GM12892 (cell line): ENCODE measurements at regions not wholly inside any gene's neighbourhood (a gene's known extent, or its start where the extent isn't known, plus 50 kb on each side); places are given as distances from the start of the nearest gene placed in this dataset.

ENCODE experiments used
- DNase-seq: peaks from one replicate; pipeline ENCODE4 v3.0.0; 2011; ENCODE audit not compliant: insufficient read length
- FAIRE-seq: peaks from 2 replicates; lab custom pipeline; 2011; peaks lifted over from hg19 to GRCh38; lab: Jason Lieb, UNC
- POLR2A ChIP-seq: IDR thresholded peaks from 2 replicates; pipeline ENCODE4 v1.6.1; 2011; ENCODE audit warnings: low read depth, low read length, control low read depth
- POLR2AphosphoS5 ChIP-seq: IDR thresholded peaks from 2 replicates; pipeline ENCODE4 v1.6.1; 2011; ENCODE audit warnings: low read depth, low read length, control low read depth
- TAF1 ChIP-seq: IDR thresholded peaks from 2 replicates; pipeline ENCODE4 v1.6.1; 2011; ENCODE audit warnings: low read depth, mild to moderate bottlenecking, control low read depth, low read length, borderline replicate concordance

GRCh38 chr16:26930786-26931581, 135.7 kb upstream of the C16orf82 start:
- DNase-seq (no peak), FAIRE-seq (no peak)
- no peak for TF ChIP-seq TAF1

- no peak for DNase-seq
- TF ChIP-seq POLR2AphosphoS5 = no peak
- no peak for TF ChIP-seq POLR2A
- TF ChIP-seq TAF1 = no peak
- no peak for FAIRE-seq
Observed at GRCh38 chr16:26950636-26951035, 116.1 kb upstream of the C16orf82 start.

GRCh38 chr16:26951950-26952349, 114.8 kb upstream of the C16orf82 start:
- FAIRE-seq = no peak

GRCh38 chr16:26952411-26952810, 114.3 kb upstream of the C16orf82 start:
- no peak for TF ChIP-seq TAF1
- TF ChIP-seq POLR2A = no peak
- TF ChIP-seq POLR2AphosphoS5 = no peak
- DNase-seq (no peak), FAIRE-seq (no peak)

More at GRCh38 chr16:26951950-26952349, 114.8 kb upstream of the C16orf82 start:
- no peak for DNase-seq
- TF ChIP-seq POLR2A = no peak
- TF ChIP-seq POLR2AphosphoS5 = no peak
- TF ChIP-seq TAF1 = no peak

- TF ChIP-seq TAF1 = no peak
- TF ChIP-seq POLR2AphosphoS5 = no peak
- no peak for TF ChIP-seq POLR2A
- FAIRE-seq = no peak
- no peak for DNase-seq
Observed at GRCh38 chr16:26957283-26957859, 109.4 kb upstream of the C16orf82 start.

- TF ChIP-seq POLR2AphosphoS5 = no peak
- TF ChIP-seq POLR2A = no peak
- TF ChIP-seq TAF1 = no peak
- DNase-seq = no peak
- no peak for FAIRE-seq
Observed at GRCh38 chr16:26959416-26960009, 107.2 kb upstream of the C16orf82 start.

GRCh38 chr16:26961459-26961858, 105.3 kb upstream of the C16orf82 start:
- no peak for TF ChIP-seq TAF1
- FAIRE-seq (no peak), DNase-seq (no peak)

GRCh38 chr16:26963109-26963508, 103.6 kb upstream of the C16orf82 start:
- TF ChIP-seq POLR2AphosphoS5 = no peak
- TF ChIP-seq POLR2A = no peak
- no peak for TF ChIP-seq TAF1
- no peak for FAIRE-seq
- no peak for DNase-seq

GRCh38 chr16:26969589-26970231, 97.0 kb upstream of the C16orf82 start:
- DNase-seq = no peak
- no peak for FAIRE-seq
- no peak for TF ChIP-seq POLR2AphosphoS5
- TF ChIP-seq TAF1 = no peak
- TF ChIP-seq POLR2A = no peak

- FAIRE-seq (no peak), DNase-seq (no peak)
- TF ChIP-seq POLR2A (no peak), TAF1 (no peak), POLR2AphosphoS5 (no peak)
Observed at GRCh38 chr16:26970292-26970691, 96.4 kb upstream of the C16orf82 start.

- no peak for TF ChIP-seq POLR2AphosphoS5
- no peak for TF ChIP-seq TAF1
- TF ChIP-seq POLR2A = no peak
- DNase-seq (no peak), FAIRE-seq (no peak)
Observed at GRCh38 chr16:26976873-26977272, 89.9 kb upstream of the C16orf82 start.
